ENCODE measurements at regions not wholly inside any gene's neighbourhood (a gene's known extent, or its start where the extent isn't known, plus 50 kb on each side); places are given as distances from the start of the nearest gene placed in this dataset.

GRCh38 chr6:54440549-54440948 is 132.3 kb downstream of the TINAG start:
- DNase-seq = no peak

DNA sequence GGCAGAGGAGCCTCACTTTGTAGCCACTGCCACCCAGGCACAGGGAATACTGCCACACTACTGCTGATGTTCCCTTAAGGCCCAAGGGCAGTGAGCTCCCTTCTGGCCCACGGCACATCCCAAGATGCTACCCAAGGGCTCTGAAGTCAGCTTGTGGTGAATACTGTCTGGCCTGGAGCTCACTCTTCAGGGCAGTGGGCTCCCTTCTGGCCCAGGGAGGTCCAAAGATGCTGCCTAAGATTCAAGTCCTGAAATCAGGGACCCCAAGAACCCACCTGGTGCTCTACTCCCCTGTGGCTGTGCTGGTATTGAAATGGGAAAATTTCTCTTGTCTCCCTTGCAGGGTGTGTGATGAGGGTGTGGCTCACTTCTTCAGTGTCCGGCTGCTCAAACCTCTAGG is 132.8 kb downstream of the TINAG start:
- DNase-seq = no peak

- no peak for DNase-seq
Measured at GRCh38 chr6:54441687-54442248, 133.5 kb downstream of the TINAG start.

GRCh38 chr6:54445207-54445606 is 137.0 kb downstream of the TINAG start:
- no peak for DNase-seq

- no peak for DNase-seq
Measured at GRCh38 chr6:54448617-54449016, 140.4 kb downstream of the TINAG start.

GRCh38 chr6:54451516-54451915 is 143.3 kb downstream of the TINAG start:
- DNase-seq = no peak

DNA sequence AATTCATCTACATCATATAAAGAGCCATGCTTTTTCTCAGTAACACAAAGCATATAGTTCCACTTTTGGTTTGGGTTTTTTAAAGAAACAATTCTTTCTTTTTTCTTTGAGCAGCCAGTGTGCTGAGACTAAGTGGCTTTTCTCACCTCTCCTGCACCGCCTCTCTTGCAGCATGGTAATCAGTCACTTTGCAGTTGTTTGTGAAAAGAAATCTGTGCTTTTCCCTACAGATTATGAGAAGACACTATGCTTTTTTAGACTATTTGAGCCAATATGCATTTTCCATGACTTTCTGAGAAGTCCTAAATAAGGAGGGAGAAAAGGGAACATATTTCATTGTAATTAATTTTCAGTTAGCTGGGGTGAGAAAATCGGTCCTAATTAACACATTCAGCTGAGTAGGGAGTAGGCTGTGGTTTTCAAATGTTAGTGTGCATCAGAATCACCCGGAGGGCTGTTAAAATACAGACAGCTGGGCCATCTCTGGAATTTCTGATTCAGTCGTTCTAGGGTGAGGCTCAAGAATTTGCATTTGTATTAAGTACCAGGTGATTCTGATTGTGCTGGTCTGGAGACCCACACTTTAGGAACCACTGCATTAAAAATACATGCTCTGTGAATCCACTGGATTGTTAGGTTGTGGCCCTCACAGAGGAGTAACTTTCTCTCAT is 155.2 kb downstream of the TINAG start:
- DNase-seq = no peak

DNA sequence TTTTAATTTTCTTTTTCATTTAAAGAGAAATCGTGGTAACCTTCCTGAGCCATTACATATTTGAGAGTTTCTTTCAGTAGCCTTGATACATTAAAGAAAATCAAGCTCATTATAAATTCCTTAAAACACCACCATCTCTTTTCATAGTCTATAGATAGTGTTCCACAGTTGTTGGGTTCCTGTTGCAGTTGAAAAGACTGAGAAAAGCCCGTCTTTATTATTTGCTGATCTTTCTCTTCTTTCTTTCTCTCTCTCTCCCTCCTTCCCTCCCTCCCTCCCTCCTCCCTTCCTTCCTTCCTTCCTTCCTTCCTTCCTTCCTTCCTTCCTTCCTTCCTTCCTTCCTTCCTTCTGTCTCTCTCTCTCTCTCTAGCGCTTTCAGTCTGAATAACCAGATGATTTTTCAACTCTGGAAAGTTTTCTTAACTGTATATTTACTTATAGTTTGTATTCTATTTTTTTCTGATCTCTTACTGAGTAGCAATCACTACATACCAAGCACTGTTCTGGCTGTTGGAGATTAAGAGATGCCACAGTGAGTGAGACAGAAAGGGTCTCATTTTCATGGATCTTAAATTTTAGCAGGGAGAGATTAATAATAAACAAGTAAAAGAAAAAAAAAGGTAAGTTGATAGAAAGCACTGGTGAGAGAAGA is 157.5 kb downstream of the TINAG start:
- DNase-seq = no peak

- DNase-seq = no peak
Measured at GRCh38 chr6:54467384-54467783, 159.1 kb downstream of the TINAG start.

GRCh38 chr6:54473328-54473727 is 165.1 kb downstream of the TINAG start:
- no peak for DNase-seq

GRCh38 chr6:54474898-54475297 is 166.7 kb downstream of the TINAG start:
- no peak for DNase-seq

DNA sequence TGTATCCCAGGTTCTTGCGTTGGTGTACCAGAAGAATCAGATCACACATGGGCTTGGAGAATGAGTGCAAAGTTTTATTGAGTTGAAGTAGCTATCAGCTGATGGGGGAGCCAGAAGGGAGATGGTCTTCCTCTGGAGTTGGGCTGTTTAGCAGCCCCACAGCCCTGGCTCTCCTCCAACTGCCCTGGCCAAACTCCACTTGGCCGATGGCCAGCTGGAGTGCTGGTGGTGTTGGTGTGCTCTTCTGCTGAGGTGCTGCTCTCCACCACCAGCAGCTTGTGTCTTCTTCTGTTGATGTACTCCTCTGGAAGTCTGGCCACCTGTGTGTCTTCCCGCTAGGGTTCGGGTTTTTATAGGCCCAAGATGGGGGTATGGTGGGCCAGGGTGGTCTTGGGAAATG is 172.8 kb downstream of the TINAG start:
- no peak for DNase-seq

DNA sequence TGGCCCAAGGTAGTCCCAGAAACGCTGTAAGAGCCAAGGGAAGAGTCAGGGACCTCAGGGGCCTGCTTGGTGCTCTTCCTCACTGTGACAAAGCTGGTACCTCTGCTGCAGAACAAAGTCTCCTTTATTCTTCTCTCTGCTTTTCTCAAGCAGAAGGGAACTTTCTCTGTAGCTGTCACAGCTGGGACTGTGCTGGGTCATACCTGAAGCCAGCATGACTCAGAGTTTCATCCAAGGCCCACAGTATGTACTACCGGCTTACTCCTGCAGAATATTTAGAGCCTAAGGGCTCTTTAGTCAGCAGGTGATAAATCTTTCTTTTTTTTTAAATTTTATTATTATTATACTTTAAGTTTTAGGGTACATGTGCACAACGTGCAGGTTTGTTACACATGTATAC is 183.2 kb downstream of the TINAG start:
- DNase-seq = no peak

DNA sequence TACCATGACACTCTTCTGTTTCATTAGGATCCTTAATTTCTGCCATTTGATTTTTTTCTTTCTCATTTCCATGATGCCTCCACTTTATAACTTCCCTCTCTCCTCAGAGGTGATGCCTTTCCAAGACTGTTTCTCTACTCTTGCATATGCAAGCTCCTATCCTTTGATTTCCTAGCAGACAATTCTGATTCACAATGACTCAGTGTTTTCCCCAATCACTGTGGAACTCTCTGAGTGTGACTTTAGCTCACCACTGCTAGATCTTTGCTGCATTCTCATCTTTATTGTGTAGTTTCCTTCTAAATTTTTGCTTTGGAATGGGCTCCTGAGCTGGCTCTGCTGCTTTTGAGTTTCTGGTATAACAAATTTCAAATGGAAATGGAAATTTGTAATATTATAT is 184.9 kb downstream of the TINAG start:
- no peak for DNase-seq

- DNase-seq = no peak
Measured at GRCh38 chr6:54503144-54503543, 194.9 kb downstream of the TINAG start.

GRCh38 chr6:54515013-54515412 is 206.8 kb downstream of the TINAG start:
- no peak for DNase-seq

DNA sequence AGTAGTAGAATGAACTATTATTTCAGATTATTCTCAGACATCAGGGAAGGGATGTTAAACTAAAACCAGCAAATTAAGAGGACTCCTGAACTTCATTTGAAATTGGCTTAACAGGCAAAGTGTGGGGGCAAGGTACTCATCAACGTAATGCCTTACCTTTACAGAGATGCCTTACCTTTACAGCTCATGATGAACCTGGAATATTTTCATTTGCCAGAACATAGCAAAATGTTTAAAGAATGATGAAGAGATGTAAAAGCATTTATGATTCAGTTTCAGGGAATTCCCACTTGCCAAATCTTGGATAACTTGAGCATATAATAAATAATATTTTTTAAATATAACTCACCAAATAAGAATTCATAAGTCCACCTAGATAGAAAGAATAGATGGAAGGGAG is 207.5 kb downstream of the TINAG start:
- no peak for DNase-seq

- no peak for DNase-seq
Measured at GRCh38 chr6:54516321-54516720, 208.1 kb downstream of the TINAG start.

GRCh38 chr6:54519161-54519560 is 210.9 kb downstream of the TINAG start:
- no peak for DNase-seq

DNA sequence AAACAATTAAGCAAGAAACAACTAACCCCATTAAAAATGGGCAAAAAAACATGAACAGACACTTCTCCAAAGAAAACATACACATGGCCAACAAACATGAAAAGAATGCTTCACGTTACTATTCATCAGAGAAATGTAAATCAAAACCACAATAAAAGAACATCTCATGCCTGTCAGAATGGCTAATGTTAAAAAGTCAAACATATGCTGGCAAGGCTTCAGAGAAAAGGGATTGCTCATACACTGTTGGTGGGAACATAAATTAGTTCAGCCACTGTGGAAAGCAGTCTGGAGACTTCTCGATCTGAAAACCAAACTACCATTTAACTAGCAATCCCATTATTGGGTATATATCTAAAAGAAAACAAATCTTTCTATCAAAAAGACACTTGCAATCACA is 217.5 kb downstream of the TINAG start:
- no peak for DNase-seq

- no peak for DNase-seq
Measured at GRCh38 chr6:54533567-54533966, 225.3 kb downstream of the TINAG start.

GRCh38 chr6:54535568-54535967 is 227.3 kb downstream of the TINAG start:
- DNase-seq = no peak

- no peak for DNase-seq
Measured at GRCh38 chr6:54541541-54541940, 233.3 kb downstream of the TINAG start.

DNA sequence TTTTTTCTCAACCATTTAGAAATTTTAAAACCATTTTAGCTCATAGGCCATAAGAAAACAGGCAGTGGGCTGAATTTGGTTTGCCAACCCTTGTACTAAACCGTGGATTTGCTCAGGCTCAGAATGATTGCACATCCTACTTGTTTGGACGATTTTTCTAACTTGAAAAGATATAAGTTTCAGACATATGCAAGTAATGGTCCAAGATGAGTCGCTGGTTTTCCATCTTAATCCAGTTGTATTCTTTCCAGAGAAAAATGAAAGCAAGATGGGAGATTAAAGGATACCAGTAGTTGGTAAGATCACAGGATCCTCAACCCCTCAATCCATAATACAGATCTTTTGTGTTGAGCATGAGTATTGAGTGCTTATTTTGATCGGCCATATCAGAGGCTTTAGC is 250.9 kb downstream of the TINAG start:
- no peak for DNase-seq
